ENCODE measurements at regions not wholly inside any gene's neighbourhood (a gene's known extent, or its start where the extent isn't known, plus 50 kb on each side); places are given as distances from the start of the nearest gene placed in this dataset.

GRCh38 chr6:92635553-92636153 lies 783.7 kb downstream of the EPHA7 start:
- H3K4me1 ChIP-seq (ENCODE audit: low read length): no peaks in the 10 kb centered on the region
- TF ChIP-seq EZH2phosphoT487 (IDR thresholded peaks at IDR 0.05; ENCODE audit: low read length) (no peak), CTCF (IDR thresholded peaks at IDR 0.05; ENCODE audit: low read length) (no peak)
- no peaks in the 10 kb centered on the region for H3K36me3 ChIP-seq (replicated peaks; ENCODE audit: insufficient read depth, low read length)
- no peaks in the 10 kb centered on the region for H4K20me1 ChIP-seq (ENCODE audit: insufficient read depth, low read length)
- H3K9ac ChIP-seq (ENCODE audit: low read length): no peak overlapping the region
- no peaks in the 10 kb centered on the region for H3F3A ChIP-seq (ENCODE audit: insufficient read depth, low read length)
- no peak overlapping the region for H3K27ac ChIP-seq (ENCODE audit: low read length)
- H2AFZ ChIP-seq (ENCODE audit: low read length): no peak overlapping the region
- no peak overlapping the region for H3K4me3 ChIP-seq (ENCODE audit: low read length)
- H3K9me2 ChIP-seq (replicated peaks; ENCODE audit: insufficient read depth, low read length): no peaks in the 10 kb centered on the region
- H3K9me3 ChIP-seq (replicated peaks; ENCODE audit: insufficient read depth, low read length): no peaks in the 10 kb centered on the region
- H3K27me3 ChIP-seq (replicated peaks; ENCODE audit: insufficient read depth, low read length): no peaks in the 10 kb centered on the region
- 0 out of 2 replicates have a peak overlapping the region, but pooled peaks have one; percentile 2 for H3K4me2 ChIP-seq (ENCODE audit: low read depth, low read length)
- DNase-seq: no peak
- H3K79me2 ChIP-seq (ENCODE audit: low read length): no peaks in the 10 kb centered on the region

- TF ChIP-seq EZH2phosphoT487 (IDR thresholded peaks at IDR 0.05; ENCODE audit: low read length) (no peak), CTCF (IDR thresholded peaks at IDR 0.05; ENCODE audit: low read length) (no peak), EZH2 (optimal IDR thresholded peaks at IDR 0.05; ENCODE audit: low read depth, low read length) (no peak)
- no peak overlapping the region for H2AFZ ChIP-seq (ENCODE audit: low read length)
- no peak overlapping the region for H3K9ac ChIP-seq (ENCODE audit: low read length)
- no peaks in the 10 kb centered on the region for H3K36me3 ChIP-seq (replicated peaks; ENCODE audit: insufficient read depth, low read length)
- H3K4me1 ChIP-seq (ENCODE audit: low read length): no peaks in the 10 kb centered on the region
- H3K9me2 ChIP-seq (replicated peaks; ENCODE audit: insufficient read depth, low read length): no peaks in the 10 kb centered on the region
- no peaks in the 10 kb centered on the region for H3K27me3 ChIP-seq (replicated peaks; ENCODE audit: insufficient read depth, low read length)
- no peak for DNase-seq
- no peak overlapping the region for H3K27ac ChIP-seq (ENCODE audit: low read length)
- H3F3A ChIP-seq (ENCODE audit: insufficient read depth, low read length): no peaks in the 10 kb centered on the region
- H4K20me1 ChIP-seq (ENCODE audit: insufficient read depth, low read length): no peaks in the 10 kb centered on the region
- H3K79me2 ChIP-seq (ENCODE audit: low read length): no peaks in the 10 kb centered on the region
- no peaks in the 10 kb centered on the region for H3K9me3 ChIP-seq (replicated peaks; ENCODE audit: insufficient read depth, low read length)
- no peak overlapping the region for H3K4me3 ChIP-seq (ENCODE audit: low read length)
- no peak overlapping the region for H3K4me2 ChIP-seq (ENCODE audit: low read depth, low read length)
Measured at GRCh38 chr6:92634561-92634960, 784.8 kb downstream of the EPHA7 start.

GRCh38 chr6:92623431-92623830 lies 795.9 kb downstream of the EPHA7 start:
- no peak for DNase-seq
- Histone ChIP-seq H4K20me1 (ENCODE audit: insufficient read depth, low read length) (no peaks in the 10 kb centered on the region), H3K4me3 (ENCODE audit: low read length) (no peak overlapping the region), H3K9ac (ENCODE audit: low read length) (no peak overlapping the region), H3K9me2 (replicated peaks; ENCODE audit: insufficient read depth, low read length) (no peaks in the 10 kb centered on the region), H3K36me3 (replicated peaks; ENCODE audit: insufficient read depth, low read length) (no peaks in the 10 kb centered on the region), H3K27me3 (replicated peaks; ENCODE audit: insufficient read depth, low read length) (no peaks in the 10 kb centered on the region), H3F3A (ENCODE audit: insufficient read depth, low read length) (no peaks in the 10 kb centered on the region), H3K9me3 (replicated peaks; ENCODE audit: insufficient read depth, low read length) (no peaks in the 10 kb centered on the region), H3K79me2 (ENCODE audit: low read length) (no peaks in the 10 kb centered on the region), H3K27ac (ENCODE audit: low read length) (no peak overlapping the region), H3K4me1 (ENCODE audit: low read length) (no peaks in the 10 kb centered on the region), H2AFZ (ENCODE audit: low read length) (no peak overlapping the region), H3K4me2 (ENCODE audit: low read depth, low read length) (no peak overlapping the region)
- no peak for TF ChIP-seq CTCF (IDR thresholded peaks at IDR 0.05; ENCODE audit: low read length)
- TF ChIP-seq EZH2phosphoT487 (IDR thresholded peaks at IDR 0.05; ENCODE audit: low read length): no peak
- no peak for TF ChIP-seq EZH2 (optimal IDR thresholded peaks at IDR 0.05; ENCODE audit: low read depth, low read length)

Data from MM.1S (cell line).